Activated CD8-positive, alpha-beta T cell treated with anti-CD3 and anti-CD28 coated beads for 36 hours (primary cell): ENCODE measurements at regions not wholly inside any gene's neighbourhood (a gene's known extent, or its start where the extent isn't known, plus 50 kb on each side); places are given as distances from the start of the nearest gene placed in this dataset.

Experiments
- ATAC-seq: fragments of 200-7000 bp; cut with Tn5 transposase; one replicate; pipeline ENCODE4 v1.10.0; 2021; ENCODE audit warnings: mild to moderate bottlenecking, moderate library complexity
- CTCF ChIA-PET: fragments of 350-600 bp; sonication (Branson Sonifier 250); formaldehyde crosslinking; loops from one replicate; lab custom pipeline; 2021; ENCODE audit warnings: antibody characterized with exemption; lab: Charles Lee
- POLR2A ChIA-PET: fragments of 350-600 bp; sonication (Branson Sonifier 250); formaldehyde crosslinking; loops from one replicate; lab custom pipeline; 2021; ENCODE audit warnings: antibody characterized with exemption; lab: Charles Lee
- DNase-seq: peaks from one replicate; pipeline ENCODE4 v3.0.0-alpha.2; 2020
- H3K27ac Mint-ChIP-seq: one replicate; pipeline ENCODE4 v1.8.0; 2021; ENCODE audit warnings: mild to moderate bottlenecking, mixed read lengths
- H3K27me3 Mint-ChIP-seq: one replicate; pipeline ENCODE4 v1.8.0; 2021; ENCODE audit warnings: mixed read lengths
- H3K36me3 Mint-ChIP-seq: one replicate; pipeline ENCODE4 v1.8.0; 2021; ENCODE audit warnings: low read depth, mixed read lengths
- H3K4me1 Mint-ChIP-seq: one replicate; pipeline ENCODE4 v1.8.0; 2021; ENCODE audit warnings: low read depth, mixed read lengths
- H3K4me3 Mint-ChIP-seq: one replicate; pipeline ENCODE4 v1.8.0; 2021; ENCODE audit warnings: mild to moderate bottlenecking, moderate library complexity, mixed read lengths
- H3K9me3 Mint-ChIP-seq: one replicate; pipeline ENCODE4 v1.8.0; 2021; ENCODE audit warnings: mixed read lengths
- intact Hi-C: fragments of 100-400 bp; cut with micrococcal nuclease; formaldehyde crosslinking; loops from one replicate; pipeline ENCODE4 v1.10.0; 2022
- TF ChIP-seq, protein P1 (sequence below): fragments of 200-600 bp; IDR thresholded peaks from one replicate; pipeline ENCODE4 v1.8.0; 2022; ENCODE audit warnings: antibody characterized with exemption, mild to moderate bottlenecking

DNA sequence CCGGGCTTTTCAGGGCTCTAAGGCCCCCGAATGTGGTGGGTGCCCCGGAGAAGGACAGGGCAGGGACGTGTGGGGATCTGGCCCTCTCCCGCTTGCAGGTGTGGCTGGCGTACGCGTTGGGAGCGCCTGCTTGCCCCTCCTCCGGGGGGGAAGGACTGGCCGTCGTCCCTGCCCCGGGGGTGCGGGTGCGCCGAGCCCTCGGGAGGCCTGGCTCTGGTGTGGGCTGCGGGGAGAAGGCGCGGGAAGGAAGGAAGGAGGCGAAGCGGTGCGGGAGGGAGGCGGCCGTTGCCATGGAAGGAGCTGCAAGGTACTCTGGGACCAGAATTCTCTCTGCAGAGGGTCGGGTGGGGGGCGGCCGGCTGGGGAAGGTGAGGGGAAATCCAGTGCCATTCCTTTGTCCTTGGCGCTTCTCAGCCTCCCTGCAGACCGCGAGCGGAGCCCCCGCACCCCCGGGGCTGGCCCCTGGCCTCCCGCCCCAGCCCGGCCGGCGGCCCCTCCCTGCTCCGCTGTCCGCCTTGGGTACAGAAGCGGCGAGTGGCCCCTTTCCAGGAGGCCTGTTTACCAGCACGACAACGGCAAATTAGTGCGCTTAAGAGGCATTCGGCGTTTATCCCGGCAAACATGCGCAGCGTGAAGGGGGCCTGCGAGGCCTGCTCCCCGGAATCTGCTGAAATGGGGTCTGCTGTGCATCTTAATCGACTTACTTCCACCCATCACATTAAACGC is 67.1 kb upstream of the UNC5A start:
- no peak for DNase-seq
- CTCF ChIA-PET = interaction anchor here (2.1 kb wide), 1 partner anchor 83 kb away, joined by 13 read pairs; no protein-coding TSS in a partner anchor
- POLR2A ChIA-PET = no interaction called here

DNA sequence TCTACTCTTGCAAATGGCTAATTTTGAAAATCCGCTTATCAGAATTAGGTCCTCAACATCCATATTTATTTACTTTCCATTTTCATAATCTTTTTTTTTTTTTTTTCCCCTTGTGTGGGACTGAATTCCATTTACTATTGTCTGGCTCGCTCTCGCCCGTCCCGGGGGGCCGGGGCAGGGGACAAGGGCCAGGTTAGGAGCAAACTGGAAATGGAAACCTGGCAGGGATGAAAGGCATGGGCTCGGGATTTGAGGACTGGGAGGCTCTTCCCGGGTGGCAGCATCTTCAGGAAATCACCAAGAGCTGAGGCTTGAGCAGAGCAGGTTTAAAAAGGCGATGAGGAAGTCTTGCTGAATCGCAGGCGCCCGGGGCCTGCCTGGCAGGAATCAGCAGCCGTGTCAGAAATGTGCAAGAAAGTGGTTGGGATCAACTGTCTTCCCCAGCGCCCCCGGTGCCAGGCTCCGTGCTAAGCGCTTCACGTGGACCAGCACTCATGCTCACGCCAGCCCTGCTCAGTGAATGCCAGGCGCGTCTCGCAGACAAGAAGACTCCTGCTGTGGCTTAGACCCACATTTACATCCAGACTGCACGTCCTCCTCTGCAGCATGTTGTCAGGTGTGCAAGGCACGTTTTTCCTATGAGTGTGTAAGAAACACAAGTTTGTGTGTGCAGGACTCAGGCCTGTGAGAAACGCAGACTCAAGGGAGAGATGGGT is 66.3 kb upstream of the UNC5A start:
- H3K27me3 Mint-ChIP-seq = peaks cover 77% of the 10 kb centered on the region

More for the DNA sequence above, 67.1 kb upstream of the UNC5A start:
- ATAC-seq = no peak
- H3K4me3 Mint-ChIP-seq = no peak overlapping the region
- H3K27ac Mint-ChIP-seq = no peak overlapping the region
- peaks cover 79% of the 10 kb centered on the region for H3K27me3 Mint-ChIP-seq
- no peaks in the 10 kb centered on the region for H3K36me3 Mint-ChIP-seq
- intact Hi-C loops = no loop called here
- TF ChIP-seq, protein P1, sequence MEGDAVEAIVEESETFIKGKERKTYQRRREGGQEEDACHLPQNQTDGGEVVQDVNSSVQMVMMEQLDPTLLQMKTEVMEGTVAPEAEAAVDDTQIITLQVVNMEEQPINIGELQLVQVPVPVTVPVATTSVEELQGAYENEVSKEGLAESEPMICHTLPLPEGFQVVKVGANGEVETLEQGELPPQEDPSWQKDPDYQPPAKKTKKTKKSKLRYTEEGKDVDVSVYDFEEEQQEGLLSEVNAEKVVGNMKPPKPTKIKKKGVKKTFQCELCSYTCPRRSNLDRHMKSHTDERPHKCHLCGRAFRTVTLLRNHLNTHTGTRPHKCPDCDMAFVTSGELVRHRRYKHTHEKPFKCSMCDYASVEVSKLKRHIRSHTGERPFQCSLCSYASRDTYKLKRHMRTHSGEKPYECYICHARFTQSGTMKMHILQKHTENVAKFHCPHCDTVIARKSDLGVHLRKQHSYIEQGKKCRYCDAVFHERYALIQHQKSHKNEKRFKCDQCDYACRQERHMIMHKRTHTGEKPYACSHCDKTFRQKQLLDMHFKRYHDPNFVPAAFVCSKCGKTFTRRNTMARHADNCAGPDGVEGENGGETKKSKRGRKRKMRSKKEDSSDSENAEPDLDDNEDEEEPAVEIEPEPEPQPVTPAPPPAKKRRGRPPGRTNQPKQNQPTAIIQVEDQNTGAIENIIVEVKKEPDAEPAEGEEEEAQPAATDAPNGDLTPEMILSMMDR = no peak
- peaks cover 19% of the 10 kb centered on the region for H3K4me1 Mint-ChIP-seq
- no peaks in the 10 kb centered on the region for H3K9me3 Mint-ChIP-seq

DNA sequence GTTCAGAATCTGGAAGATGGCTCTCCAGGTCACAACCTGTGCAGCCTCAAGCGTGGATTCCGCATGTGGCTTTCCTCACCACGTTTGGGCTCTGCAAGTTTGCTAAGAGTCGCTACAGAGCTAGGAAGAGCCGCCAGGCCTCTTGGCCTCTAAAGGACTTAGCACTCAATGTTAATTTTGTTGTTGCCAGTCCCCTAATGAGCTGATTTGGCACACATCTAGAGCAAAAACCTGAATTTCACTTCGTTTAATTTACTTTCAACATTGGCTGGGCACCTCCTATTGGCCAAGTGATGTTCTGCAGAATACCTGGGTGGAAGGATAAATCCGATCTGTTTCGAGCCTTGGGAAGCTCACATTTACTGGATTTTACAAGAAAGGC is 65.8 kb upstream of the UNC5A start:
- Mint-ChIP-seq H3K27ac (no peak overlapping the region), H3K4me3 (no peak overlapping the region), H3K9me3 (no peaks in the 10 kb centered on the region), H3K4me1 (peaks cover 19% of the 10 kb centered on the region), H3K36me3 (no peaks in the 10 kb centered on the region), H3K27me3 (peaks cover 76% of the 10 kb centered on the region)
- ChIA-PET POLR2A (no interaction called here), CTCF (interaction anchor here (1.0 to 2.1 kb wide), 2 partner anchors 36 to 85 kb away, joined by 3 to 13 read pairs; no protein-coding TSS in a partner anchor)
- DNase-seq = no peak
- no peak for ATAC-seq
- TF ChIP-seq, protein P1 = peak; percentile 38
- intact Hi-C loops = no loop called here

More for the DNA sequence above, 66.3 kb upstream of the UNC5A start:
- H3K4me1 Mint-ChIP-seq = peaks cover 19% of the 10 kb centered on the region
- H3K36me3 Mint-ChIP-seq = no peaks in the 10 kb centered on the region
- POLR2A ChIA-PET = no interaction called here
- no peak overlapping the region for H3K27ac Mint-ChIP-seq
- ATAC-seq = no peak
- TF ChIP-seq, protein P1 = no peak
- H3K9me3 Mint-ChIP-seq = no peaks in the 10 kb centered on the region
- DNase-seq = no peak
- intact Hi-C loops = no loop called here
- no peak overlapping the region for H3K4me3 Mint-ChIP-seq
- CTCF ChIA-PET = interaction anchor here (1.0 to 2.1 kb wide), 2 partner anchors 36 to 84 kb away, joined by 3 to 13 read pairs; no protein-coding TSS in a partner anchor

DNA sequence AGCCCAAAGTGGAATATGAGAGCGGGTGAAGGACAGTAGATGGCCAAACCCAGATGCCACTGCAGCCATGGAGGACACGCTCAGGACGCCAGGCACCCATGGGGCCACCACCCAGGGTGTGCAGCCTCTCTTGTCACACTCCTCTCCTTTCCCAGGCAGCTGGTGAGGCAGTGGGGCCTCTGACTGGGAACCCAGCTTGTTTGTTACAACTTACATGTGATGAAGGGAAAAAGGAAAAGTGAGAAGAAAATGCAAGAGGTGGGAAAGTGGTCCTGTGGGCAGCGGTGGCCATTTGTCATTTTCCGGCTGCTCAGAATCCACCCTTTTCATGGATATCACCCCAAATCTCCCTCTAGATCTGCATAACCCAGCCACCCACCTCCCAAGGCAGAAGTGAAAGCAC is 62.7 kb upstream of the UNC5A start:
- Mint-ChIP-seq H3K36me3 (no peaks in the 10 kb centered on the region), H3K9me3 (no peaks in the 10 kb centered on the region), H3K4me3 (no peak overlapping the region), H3K27ac (no peak overlapping the region), H3K4me1 (peaks cover 19% of the 10 kb centered on the region), H3K27me3 (peaks cover 68% of the 10 kb centered on the region)
- ChIA-PET POLR2A (interaction anchor here (1.6 kb wide), 1 partner anchor 56 kb away, joined by 3 read pairs; no protein-coding TSS in a partner anchor), CTCF (interaction anchor here (2.8 kb wide), 1 partner anchor 87 kb away, joined by 14 read pairs; no protein-coding TSS in a partner anchor)
- TF ChIP-seq, protein P1 = no peak
- intact Hi-C loops = no loop called here
- ATAC-seq = no peak
- no peak for DNase-seq
